ENCODE measurements at regions not wholly inside any gene's neighbourhood (a gene's known extent, or its start where the extent isn't known, plus 50 kb on each side); places are given as distances from the start of the nearest gene placed in this dataset.

- TF ChIP-seq, protein P1, sequence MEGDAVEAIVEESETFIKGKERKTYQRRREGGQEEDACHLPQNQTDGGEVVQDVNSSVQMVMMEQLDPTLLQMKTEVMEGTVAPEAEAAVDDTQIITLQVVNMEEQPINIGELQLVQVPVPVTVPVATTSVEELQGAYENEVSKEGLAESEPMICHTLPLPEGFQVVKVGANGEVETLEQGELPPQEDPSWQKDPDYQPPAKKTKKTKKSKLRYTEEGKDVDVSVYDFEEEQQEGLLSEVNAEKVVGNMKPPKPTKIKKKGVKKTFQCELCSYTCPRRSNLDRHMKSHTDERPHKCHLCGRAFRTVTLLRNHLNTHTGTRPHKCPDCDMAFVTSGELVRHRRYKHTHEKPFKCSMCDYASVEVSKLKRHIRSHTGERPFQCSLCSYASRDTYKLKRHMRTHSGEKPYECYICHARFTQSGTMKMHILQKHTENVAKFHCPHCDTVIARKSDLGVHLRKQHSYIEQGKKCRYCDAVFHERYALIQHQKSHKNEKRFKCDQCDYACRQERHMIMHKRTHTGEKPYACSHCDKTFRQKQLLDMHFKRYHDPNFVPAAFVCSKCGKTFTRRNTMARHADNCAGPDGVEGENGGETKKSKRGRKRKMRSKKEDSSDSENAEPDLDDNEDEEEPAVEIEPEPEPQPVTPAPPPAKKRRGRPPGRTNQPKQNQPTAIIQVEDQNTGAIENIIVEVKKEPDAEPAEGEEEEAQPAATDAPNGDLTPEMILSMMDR (IDR thresholded peaks at IDR 0.05) = no peak
- TF ChIP-seq POLR2A (IDR thresholded peaks at IDR 0.05) (no peak), POLR2AphosphoS5 (IDR thresholded peaks at IDR 0.05) (no peak)
These were observed 204.0 kb upstream of the PUDP start for GRCh38 chrX:7351926-7352325.

Data from prostate gland (tissue), 2 donors.